HCT116 (cell line): ENCODE measurements at regions not wholly inside any gene's neighbourhood (a gene's known extent, or its start where the extent isn't known, plus 50 kb on each side); places are given as distances from the start of the nearest gene placed in this dataset.

Source experiments
- EZH2 ChIP-seq: fragments of 200-600 bp; sonication (generic); IDR thresholded peaks from 2 replicates; pipeline ENCODE4 v1.6.1; 2017; ENCODE audit warnings: antibody characterized with exemption, mixed run types
- POLR2AphosphoS5 ChIP-seq: IDR thresholded peaks from 2 replicates; pipeline ENCODE4 v1.6.1; 2011; ENCODE audit warnings: mild to moderate bottlenecking, low read depth, low read length, moderate library complexity
- SIN3A ChIP-seq: IDR thresholded peaks from 2 replicates; pipeline ENCODE4 v1.6.1; 2012; ENCODE audit warnings: low read depth
- TF ChIP-seq, protein P1 (sequence below), 3 experiments: fragments of 200-600 bp in 1 of 3; sonication (generic) in 1 of 3; IDR thresholded peaks in 2 of 3; conservative IDR thresholded peaks in 1 of 3; 2 replicates each; pipeline ENCODE4 v1.5.1; 2012 to 2017; ENCODE audit warnings: low read depth in 2 of 3, low read length in 2 of 3, antibody characterized with exemption in 1 of 3, borderline replicate concordance in 1 of 3, control low read depth in 1 of 3, mild to moderate bottlenecking in 1 of 3, mixed read lengths in 1 of 3, mixed run types in 1 of 3, moderate library complexity in 1 of 3; ENCODE audit not compliant: insufficient read depth in 1 of 3

DNA sequence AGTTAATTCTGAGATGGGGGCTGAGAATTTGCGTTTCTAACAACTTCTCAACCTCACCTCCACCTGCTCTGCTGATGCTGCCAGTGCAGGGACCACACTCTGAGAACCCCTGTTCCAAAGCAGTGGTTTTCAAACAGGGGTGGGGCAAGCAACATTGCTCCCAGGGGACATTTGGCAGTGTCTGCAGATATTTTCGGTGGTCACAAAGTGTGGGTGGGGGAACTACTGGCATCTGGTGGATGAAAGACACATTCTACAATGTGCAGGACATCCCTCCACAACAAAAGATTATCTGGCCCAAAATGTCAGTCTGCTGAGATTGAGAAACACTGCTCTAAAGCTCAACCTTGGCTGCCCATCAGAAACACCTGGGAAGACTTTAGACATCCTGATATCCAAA lies 188.7 kb upstream of the SATB2 start:
- TF ChIP-seq, protein P1, sequence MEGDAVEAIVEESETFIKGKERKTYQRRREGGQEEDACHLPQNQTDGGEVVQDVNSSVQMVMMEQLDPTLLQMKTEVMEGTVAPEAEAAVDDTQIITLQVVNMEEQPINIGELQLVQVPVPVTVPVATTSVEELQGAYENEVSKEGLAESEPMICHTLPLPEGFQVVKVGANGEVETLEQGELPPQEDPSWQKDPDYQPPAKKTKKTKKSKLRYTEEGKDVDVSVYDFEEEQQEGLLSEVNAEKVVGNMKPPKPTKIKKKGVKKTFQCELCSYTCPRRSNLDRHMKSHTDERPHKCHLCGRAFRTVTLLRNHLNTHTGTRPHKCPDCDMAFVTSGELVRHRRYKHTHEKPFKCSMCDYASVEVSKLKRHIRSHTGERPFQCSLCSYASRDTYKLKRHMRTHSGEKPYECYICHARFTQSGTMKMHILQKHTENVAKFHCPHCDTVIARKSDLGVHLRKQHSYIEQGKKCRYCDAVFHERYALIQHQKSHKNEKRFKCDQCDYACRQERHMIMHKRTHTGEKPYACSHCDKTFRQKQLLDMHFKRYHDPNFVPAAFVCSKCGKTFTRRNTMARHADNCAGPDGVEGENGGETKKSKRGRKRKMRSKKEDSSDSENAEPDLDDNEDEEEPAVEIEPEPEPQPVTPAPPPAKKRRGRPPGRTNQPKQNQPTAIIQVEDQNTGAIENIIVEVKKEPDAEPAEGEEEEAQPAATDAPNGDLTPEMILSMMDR (IDR thresholded peaks at IDR 0.05 in 2 of 3, conservative IDR thresholded peaks at IDR 0.05 in 1 of 3; ENCODE audit: borderline replicate concordance in 1 of 3, insufficient read depth in 1 of 3, low read depth in 2 of 3, low read length in 2 of 3), result no peak
- TF ChIP-seq POLR2AphosphoS5 (no peak), EZH2 (no peak), SIN3A (no peak)
